ENCODE measurements at regions not wholly inside any gene's neighbourhood (a gene's known extent, or its start where the extent isn't known, plus 50 kb on each side); places are given as distances from the start of the nearest gene placed in this dataset.
A peak's percentile ranks its signal among the peaks of the same experiment; 100 is the strongest.
"Not testable (repeated sequence)": the region's sequence is repeated elsewhere in the genome, so short reads cannot be mapped to it uniquely, and the experiment has no call there.

GRCh38 chr2:182598626-182599025, 117.4 kb upstream of the DNAJC10 start:
- no peak for DNase-seq

GRCh38 chr2:182605166-182605565, 110.9 kb upstream of the DNAJC10 start:
- DNase-seq, result no peak

- no peak for DNase-seq
Observed at GRCh38 chr2:182606728-182607681, 109.1 kb upstream of the DNAJC10 start.

- no peak for DNase-seq
Observed at GRCh38 chr2:182608181-182608845, 107.7 kb upstream of the DNAJC10 start.

GRCh38 chr2:182609005-182609404, 107.1 kb upstream of the DNAJC10 start:
- not testable (repeated sequence) for DNase-seq

- DNase-seq, result no peak
Observed at GRCh38 chr2:182610231-182610630, 105.8 kb upstream of the DNAJC10 start.

GRCh38 chr2:182611009-182611408, 105.0 kb upstream of the DNAJC10 start:
- DNase-seq, result no peak

- no peak for DNase-seq
Observed at GRCh38 chr2:182615036-182615435, 101.0 kb upstream of the DNAJC10 start.

GRCh38 chr2:182616471-182617393, 99.3 kb upstream of the DNAJC10 start:
- DNase-seq, result no peak

GRCh38 chr2:182618672-182619079, 97.4 kb upstream of the DNAJC10 start:
- DNase-seq, result no peak

- DNase-seq, result no peak
Observed at GRCh38 chr2:182619276-182619675, 96.8 kb upstream of the DNAJC10 start.

- DNase-seq, result no peak
Observed at GRCh38 chr2:182621191-182621590, 94.9 kb upstream of the DNAJC10 start.

GRCh38 chr2:182621810-182622209, 94.2 kb upstream of the DNAJC10 start:
- no peak for DNase-seq

GRCh38 chr2:182622231-182622630, 93.8 kb upstream of the DNAJC10 start:
- DNase-seq, result no peak

GRCh38 chr2:182625814-182626213, 90.2 kb upstream of the DNAJC10 start:
- peak; percentile 37 for DNase-seq

GRCh38 chr2:182628916-182629315, 87.1 kb upstream of the DNAJC10 start:
- no peak for DNase-seq

- DNase-seq, result no peak
Observed at GRCh38 chr2:182630207-182630606, 85.8 kb upstream of the DNAJC10 start.

GRCh38 chr2:182631299-182631698, 84.8 kb upstream of the DNAJC10 start:
- no peak for DNase-seq

- DNase-seq, result no peak
Observed at GRCh38 chr2:182634386-182634785, 81.7 kb upstream of the DNAJC10 start.

- no peak for DNase-seq
Observed at GRCh38 chr2:182636699-182637098, 79.4 kb upstream of the DNAJC10 start.

- DNase-seq, result no peak
Observed at GRCh38 chr2:182638667-182639066, 77.4 kb upstream of the DNAJC10 start.

GRCh38 chr2:182639971-182640370, 76.1 kb upstream of the DNAJC10 start:
- no peak for DNase-seq

GRCh38 chr2:182642328-182642727, 73.7 kb upstream of the DNAJC10 start:
- DNase-seq, result no peak
